ENCODE measurements at regions not wholly inside any gene's neighbourhood (a gene's known extent, or its start where the extent isn't known, plus 50 kb on each side); places are given as distances from the start of the nearest gene placed in this dataset.

- CTCF ChIA-PET = interaction anchor here (3.2 kb wide), 1 partner anchor 11 kb away, joined by 14 read pairs; no protein-coding TSS in a partner anchor
- POLR2A ChIA-PET = no interaction called here
- no peak for TF ChIP-seq CTCF (IDR thresholded peaks at IDR 0.05; ENCODE audit: control extremely low read depth, extremely low read depth, low read depth, missing control alignments)
- DNase-seq (ENCODE audit: extremely low spot score) = no peak
These were observed 569.2 kb downstream of the ZEB2 start for GRCh38 chr2:143950704-143951103.

GRCh38 chr2:143949121-143949848 lies 570.6 kb downstream of the ZEB2 start:
- ChIA-PET POLR2A (no interaction called here), CTCF (interaction anchor here (3.2 kb wide), 1 partner anchor 10 kb away, joined by 14 read pairs; no protein-coding TSS in a partner anchor)
- DNase-seq (ENCODE audit: extremely low spot score) = no peak
- TF ChIP-seq CTCF (IDR thresholded peaks at IDR 0.05; ENCODE audit: control extremely low read depth, extremely low read depth, low read depth, missing control alignments) = no peak

- ChIA-PET POLR2A (no interaction called here), CTCF (interaction anchor here (1.0 to 3.2 kb wide), 2 partner anchors 9 to 12 kb away, joined by 5 to 14 read pairs; no protein-coding TSS in a partner anchor)
- no peak for DNase-seq (ENCODE audit: extremely low spot score)
- TF ChIP-seq CTCF (IDR thresholded peaks at IDR 0.05; ENCODE audit: control extremely low read depth, extremely low read depth, low read depth, missing control alignments) = no peak
These were observed 571.2 kb downstream of the ZEB2 start for GRCh38 chr2:143948710-143949109.

- no peak for TF ChIP-seq CTCF (IDR thresholded peaks at IDR 0.05; ENCODE audit: control extremely low read depth, extremely low read depth, low read depth, missing control alignments)
- no peak for DNase-seq (ENCODE audit: extremely low spot score)
- ChIA-PET CTCF (no interaction called here), POLR2A (no interaction called here)
These were observed 573.2 kb downstream of the ZEB2 start for GRCh38 chr2:143946436-143947391.

GRCh38 chr2:143942486-143942885 lies 577.4 kb downstream of the ZEB2 start:
- ChIA-PET CTCF (interaction anchor here (1.2 kb wide), 1 partner anchor 9 kb away, joined by 3 read pairs; no protein-coding TSS in a partner anchor), POLR2A (no interaction called here)
- DNase-seq (ENCODE audit: extremely low spot score) = no peak
- no peak for TF ChIP-seq CTCF (IDR thresholded peaks at IDR 0.05; ENCODE audit: control extremely low read depth, extremely low read depth, low read depth, missing control alignments)

- no peak for TF ChIP-seq CTCF (IDR thresholded peaks at IDR 0.05; ENCODE audit: control extremely low read depth, extremely low read depth, low read depth, missing control alignments)
- ChIA-PET CTCF (interaction anchor here (2.5 kb wide), 1 partner anchor 8 kb away, joined by 14 read pairs; no protein-coding TSS in a partner anchor), POLR2A (no interaction called here)
- DNase-seq (ENCODE audit: extremely low spot score) = no peak
These were observed 579.2 kb downstream of the ZEB2 start for GRCh38 chr2:143940720-143941119.
